Activated naive CD4-positive, alpha-beta T cell treated with anti-CD3 and anti-CD28 coated beads for 36 hours (primary cell): ENCODE measurements at regions not wholly inside any gene's neighbourhood (a gene's known extent, or its start where the extent isn't known, plus 50 kb on each side); places are given as distances from the start of the nearest gene placed in this dataset.

Source experiments
- CTCF ChIA-PET: fragments of 350-600 bp; sonication (Branson Sonifier 250); formaldehyde crosslinking; loops from one replicate; lab custom pipeline; 2021; ENCODE audit warnings: antibody characterized with exemption; lab: Charles Lee
- DNase-seq: peaks from one replicate; pipeline ENCODE4 v3.0.0-alpha.2; 2020
- H3K27ac Mint-ChIP-seq: one replicate; pipeline ENCODE4 v1.8.0; 2021; ENCODE audit warnings: mild to moderate bottlenecking, mixed read lengths
- H3K27me3 Mint-ChIP-seq: one replicate; pipeline ENCODE4 v1.8.0; 2021; ENCODE audit warnings: low read depth, mixed read lengths
- H3K36me3 Mint-ChIP-seq: one replicate; pipeline ENCODE4 v1.8.0; 2021; ENCODE audit warnings: low read depth, mixed read lengths
- H3K4me1 Mint-ChIP-seq: one replicate; pipeline ENCODE4 v1.8.0; 2021; ENCODE audit warnings: low read depth, mixed read lengths
- H3K4me3 Mint-ChIP-seq: one replicate; pipeline ENCODE4 v1.8.0; 2021; ENCODE audit warnings: mild to moderate bottlenecking, moderate library complexity, mixed read lengths
- H3K9me3 Mint-ChIP-seq: one replicate; pipeline ENCODE4 v1.8.0; 2021; ENCODE audit warnings: mixed read lengths
- intact Hi-C: fragments of 100-400 bp; cut with micrococcal nuclease; formaldehyde crosslinking; loops from one replicate; pipeline ENCODE4 v1.15.1; 2023

- no peak overlapping the region for H3K27ac Mint-ChIP-seq
- H3K4me3 Mint-ChIP-seq = no peak overlapping the region
- intact Hi-C loops = no loop called here
- H3K36me3 Mint-ChIP-seq = no peaks in the 10 kb centered on the region
- peaks cover 3% of the 10 kb centered on the region for H3K9me3 Mint-ChIP-seq
- H3K4me1 Mint-ChIP-seq = no peaks in the 10 kb centered on the region
- no peaks in the 10 kb centered on the region for H3K27me3 Mint-ChIP-seq
- no peak for DNase-seq
- CTCF ChIA-PET = interaction anchor here (0.7 kb wide), 1 partner anchor 672 kb away, joined by 4 read pairs; no protein-coding TSS in a partner anchor
These were observed 140.1 kb upstream of the ASB18 start for GRCh38 chr2:236404346-236404745.

- Mint-ChIP-seq H3K9me3 (peaks cover 5% of the 10 kb centered on the region), H3K4me1 (no peaks in the 10 kb centered on the region), H3K4me3 (no peak overlapping the region), H3K27me3 (no peaks in the 10 kb centered on the region), H3K36me3 (no peaks in the 10 kb centered on the region), H3K27ac (no peak overlapping the region)
- no peak for DNase-seq
- CTCF ChIA-PET = no interaction called here
- intact Hi-C loops = no loop called here
These were observed 141.2 kb upstream of the ASB18 start for GRCh38 chr2:236405357-236405756.

GRCh38 chr2:236408090-236408489 lies 143.9 kb upstream of the ASB18 start:
- no peaks in the 10 kb centered on the region for H3K4me1 Mint-ChIP-seq
- no peaks in the 10 kb centered on the region for H3K27me3 Mint-ChIP-seq
- DNase-seq = no peak
- no peak overlapping the region for H3K4me3 Mint-ChIP-seq
- CTCF ChIA-PET = no interaction called here
- peaks cover 5% of the 10 kb centered on the region for H3K9me3 Mint-ChIP-seq
- intact Hi-C loops = no loop called here
- H3K36me3 Mint-ChIP-seq = no peaks in the 10 kb centered on the region
- H3K27ac Mint-ChIP-seq = no peak overlapping the region

- Mint-ChIP-seq H3K4me1 (no peaks in the 10 kb centered on the region), H3K4me3 (no peak overlapping the region), H3K27ac (no peak overlapping the region), H3K27me3 (no peaks in the 10 kb centered on the region), H3K36me3 (no peaks in the 10 kb centered on the region), H3K9me3 (peaks cover 5% of the 10 kb centered on the region)
- intact Hi-C loops = no loop called here
- DNase-seq = no peak
- CTCF ChIA-PET = no interaction called here
These were observed 144.6 kb upstream of the ASB18 start for GRCh38 chr2:236408786-236409185.

- no peak overlapping the region for H3K4me3 Mint-ChIP-seq
- H3K4me1 Mint-ChIP-seq = no peaks in the 10 kb centered on the region
- no peaks in the 10 kb centered on the region for H3K9me3 Mint-ChIP-seq
- peaks cover 3% of the 10 kb centered on the region for H3K27me3 Mint-ChIP-seq
- no peak for DNase-seq
- no peaks in the 10 kb centered on the region for H3K36me3 Mint-ChIP-seq
- intact Hi-C loops = no loop called here
- no peak overlapping the region for H3K27ac Mint-ChIP-seq
- CTCF ChIA-PET = no interaction called here
These were observed 151.7 kb upstream of the ASB18 start for GRCh38 chr2:236415684-236416444.

GRCh38 chr2:236417150-236417549 lies 152.5 kb upstream of the ACKR3 start:
- Mint-ChIP-seq H3K27me3 (peaks cover 9% of the 10 kb centered on the region), H3K4me1 (no peaks in the 10 kb centered on the region)

GRCh38 chr2:236430584-236430983 lies 139.0 kb upstream of the ACKR3 start:
- Mint-ChIP-seq H3K4me1 (no peaks in the 10 kb centered on the region), H3K27ac (no peak overlapping the region), H3K4me3 (no peak overlapping the region), H3K36me3 (no peaks in the 10 kb centered on the region), H3K9me3 (no peaks in the 10 kb centered on the region), H3K27me3 (peaks cover 24% of the 10 kb centered on the region)
- DNase-seq = no peak
- intact Hi-C loops = no loop called here
- CTCF ChIA-PET = no interaction called here

More at GRCh38 chr2:236417150-236417549, 152.5 kb upstream of the ACKR3 start:
- Mint-ChIP-seq H3K9me3 (no peaks in the 10 kb centered on the region), H3K36me3 (no peaks in the 10 kb centered on the region), H3K4me3 (no peak overlapping the region), H3K27ac (no peak overlapping the region)
- DNase-seq = no peak
- CTCF ChIA-PET = no interaction called here
- intact Hi-C loops = no loop called here

GRCh38 chr2:236434593-236434992 lies 135.0 kb upstream of the ACKR3 start:
- H3K4me1 Mint-ChIP-seq = no peaks in the 10 kb centered on the region
- peaks cover 12% of the 10 kb centered on the region for H3K27me3 Mint-ChIP-seq
- no peaks in the 10 kb centered on the region for H3K36me3 Mint-ChIP-seq
- intact Hi-C loops = no loop called here
- no peak overlapping the region for H3K4me3 Mint-ChIP-seq
- no peak for DNase-seq
- no peaks in the 10 kb centered on the region for H3K9me3 Mint-ChIP-seq
- CTCF ChIA-PET = no interaction called here
- no peak overlapping the region for H3K27ac Mint-ChIP-seq

GRCh38 chr2:236440110-236440881 lies 129.3 kb upstream of the ACKR3 start:
- no peak for DNase-seq
- CTCF ChIA-PET = no interaction called here
- intact Hi-C loops = no loop called here
- Mint-ChIP-seq H3K4me3 (no peak overlapping the region), H3K36me3 (no peaks in the 10 kb centered on the region), H3K27me3 (peaks cover 11% of the 10 kb centered on the region), H3K27ac (no peak overlapping the region), H3K9me3 (no peaks in the 10 kb centered on the region), H3K4me1 (peaks cover 3% of the 10 kb centered on the region)

- CTCF ChIA-PET = no interaction called here
- H3K4me3 Mint-ChIP-seq = no peak overlapping the region
- H3K4me1 Mint-ChIP-seq = peaks cover 3% of the 10 kb centered on the region
- H3K36me3 Mint-ChIP-seq = no peaks in the 10 kb centered on the region
- no peak overlapping the region for H3K27ac Mint-ChIP-seq
- DNase-seq = no peak
- no peaks in the 10 kb centered on the region for H3K9me3 Mint-ChIP-seq
- intact Hi-C loops = no loop called here
- H3K27me3 Mint-ChIP-seq = peaks cover 10% of the 10 kb centered on the region
These were observed 125.4 kb upstream of the ACKR3 start for GRCh38 chr2:236444187-236444586.

GRCh38 chr2:236445678-236446077 lies 123.9 kb upstream of the ACKR3 start:
- intact Hi-C loops = no loop called here

GRCh38 chr2:236446521-236446920 lies 123.1 kb upstream of the ACKR3 start:
- no peak overlapping the region for H3K27ac Mint-ChIP-seq
- intact Hi-C loops = no loop called here
- H3K36me3 Mint-ChIP-seq = no peaks in the 10 kb centered on the region
- no peaks in the 10 kb centered on the region for H3K9me3 Mint-ChIP-seq
- CTCF ChIA-PET = no interaction called here
- H3K4me1 Mint-ChIP-seq = no peaks in the 10 kb centered on the region
- no peak for DNase-seq
- H3K27me3 Mint-ChIP-seq = peaks cover 10% of the 10 kb centered on the region
- H3K4me3 Mint-ChIP-seq = no peak overlapping the region

More at GRCh38 chr2:236445678-236446077, 123.9 kb upstream of the ACKR3 start:
- H3K4me3 Mint-ChIP-seq = no peak overlapping the region
- no peaks in the 10 kb centered on the region for H3K4me1 Mint-ChIP-seq
- CTCF ChIA-PET = no interaction called here
- H3K27ac Mint-ChIP-seq = no peak overlapping the region
- H3K36me3 Mint-ChIP-seq = no peaks in the 10 kb centered on the region
- peaks cover 10% of the 10 kb centered on the region for H3K27me3 Mint-ChIP-seq
- no peaks in the 10 kb centered on the region for H3K9me3 Mint-ChIP-seq
- DNase-seq = no peak
